ENCODE measurements at regions not wholly inside any gene's neighbourhood (a gene's known extent, or its start where the extent isn't known, plus 50 kb on each side); places are given as distances from the start of the nearest gene placed in this dataset.

GRCh38 chr10:3901370-3901769 is 116.4 kb upstream of the KLF6 start:
- no peak for TF ChIP-seq CTCF (IDR thresholded peaks at IDR 0.05; ENCODE audit: insufficient read depth, low read length, poor library complexity, severe bottlenecking)
- no peak for TF ChIP-seq EZH2phosphoT487 (conservative IDR thresholded peaks at IDR 0.05; ENCODE audit: low read length)
